Endothelial cell of umbilical vein (primary cell): ENCODE measurements at regions not wholly inside any gene's neighbourhood (a gene's known extent, or its start where the extent isn't known, plus 50 kb on each side); places are given as distances from the start of the nearest gene placed in this dataset.

Experiments used
- EZH2 ChIP-seq: IDR thresholded peaks from 2 replicates; pipeline ENCODE4 v1.6.1; 2012; ENCODE audit warnings: borderline replicate concordance, low read depth, mild to moderate bottlenecking, moderate library complexity, low read length, inconsistent platforms; ENCODE audit not compliant: severe bottlenecking
- POLR2A ChIP-seq: IDR thresholded peaks from 2 replicates; pipeline ENCODE4 v1.6.1; 2012; ENCODE audit warnings: low read depth, mild to moderate bottlenecking, control low read depth, low read length
- POLR2AphosphoS5 ChIP-seq: IDR thresholded peaks from 2 replicates; pipeline ENCODE4 v1.6.1; 2012; ENCODE audit warnings: low read depth, mild to moderate bottlenecking, control low read depth, low read length, moderate library complexity; ENCODE audit not compliant: insufficient read depth
- TF ChIP-seq, protein P1 (sequence below), 2 donors: IDR thresholded peaks; 1 replicate in 1 of 2; 2 replicates in 1 of 2; pipeline ENCODE4 v1.5.1; 2011; ENCODE audit warnings: low read length in 2 of 2, mild to moderate bottlenecking in 2 of 2, moderate library complexity in 2 of 2, control low read depth in 1 of 2, inconsistent platforms in 1 of 2, low read depth in 1 of 2; ENCODE audit not compliant: insufficient read depth in 1 of 2; ENCODE audit errors: extremely low read depth in 1 of 2
- TF ChIP-seq, protein P2 (sequence below): IDR thresholded peaks from 2 replicates; pipeline ENCODE4 v1.6.1; 2011; ENCODE audit not compliant: insufficient read depth, insufficient read length

DNA sequence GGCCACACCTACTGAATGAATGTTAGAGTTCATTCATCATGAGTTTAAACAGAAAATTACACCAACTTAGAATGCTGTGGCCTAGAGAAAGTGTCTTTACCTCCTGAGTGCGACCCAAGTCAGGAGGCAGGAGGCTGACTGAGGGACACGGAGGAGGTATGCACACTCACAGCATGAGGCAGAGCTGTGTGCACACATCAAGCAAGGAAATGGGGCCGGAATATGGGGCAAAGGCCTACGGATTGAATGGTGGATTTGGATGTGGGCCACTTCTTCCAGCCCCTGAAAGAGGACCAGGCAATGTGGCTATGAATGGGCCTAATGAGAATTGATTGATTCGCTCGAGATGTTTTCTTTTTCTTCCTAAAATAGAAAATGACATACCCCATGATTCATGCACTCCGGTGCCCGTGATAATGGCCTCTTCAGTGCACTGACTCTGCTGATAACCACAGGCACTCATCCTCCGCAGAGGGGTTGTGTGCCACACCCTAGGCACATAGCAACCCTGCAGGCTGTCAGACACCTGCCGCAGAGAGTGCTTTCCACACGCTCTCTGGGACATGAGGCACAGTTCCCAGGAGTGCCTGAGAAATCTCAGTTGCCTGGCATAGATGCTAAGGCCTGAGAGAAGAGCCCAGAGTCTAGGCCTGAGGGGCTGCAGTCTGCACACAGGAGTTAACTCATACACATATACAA, 155.5 kb downstream of the GLUL start:
- TF ChIP-seq, protein P1, sequence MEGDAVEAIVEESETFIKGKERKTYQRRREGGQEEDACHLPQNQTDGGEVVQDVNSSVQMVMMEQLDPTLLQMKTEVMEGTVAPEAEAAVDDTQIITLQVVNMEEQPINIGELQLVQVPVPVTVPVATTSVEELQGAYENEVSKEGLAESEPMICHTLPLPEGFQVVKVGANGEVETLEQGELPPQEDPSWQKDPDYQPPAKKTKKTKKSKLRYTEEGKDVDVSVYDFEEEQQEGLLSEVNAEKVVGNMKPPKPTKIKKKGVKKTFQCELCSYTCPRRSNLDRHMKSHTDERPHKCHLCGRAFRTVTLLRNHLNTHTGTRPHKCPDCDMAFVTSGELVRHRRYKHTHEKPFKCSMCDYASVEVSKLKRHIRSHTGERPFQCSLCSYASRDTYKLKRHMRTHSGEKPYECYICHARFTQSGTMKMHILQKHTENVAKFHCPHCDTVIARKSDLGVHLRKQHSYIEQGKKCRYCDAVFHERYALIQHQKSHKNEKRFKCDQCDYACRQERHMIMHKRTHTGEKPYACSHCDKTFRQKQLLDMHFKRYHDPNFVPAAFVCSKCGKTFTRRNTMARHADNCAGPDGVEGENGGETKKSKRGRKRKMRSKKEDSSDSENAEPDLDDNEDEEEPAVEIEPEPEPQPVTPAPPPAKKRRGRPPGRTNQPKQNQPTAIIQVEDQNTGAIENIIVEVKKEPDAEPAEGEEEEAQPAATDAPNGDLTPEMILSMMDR (IDR thresholded peaks at IDR 0.05; ENCODE audit: extremely low read depth in 1 of 2, insufficient read depth in 1 of 2, low read depth in 1 of 2, low read length in 2 of 2): no peak
- TF ChIP-seq EZH2 (no peak), POLR2AphosphoS5 (no peak), POLR2A (no peak)
- TF ChIP-seq, protein P2, sequence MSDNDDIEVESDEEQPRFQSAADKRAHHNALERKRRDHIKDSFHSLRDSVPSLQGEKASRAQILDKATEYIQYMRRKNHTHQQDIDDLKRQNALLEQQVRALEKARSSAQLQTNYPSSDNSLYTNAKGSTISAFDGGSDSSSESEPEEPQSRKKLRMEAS: no peak
